ENCODE measurements at regions not wholly inside any gene's neighbourhood (a gene's known extent, or its start where the extent isn't known, plus 50 kb on each side); places are given as distances from the start of the nearest gene placed in this dataset.

GRCh38 chr10:30778769-30779168, 149.2 kb upstream of the LYZL2 start:
- Histone ChIP-seq H3K9me3 (peaks cover 0 to 3% (median 0%) of the 10 kb centered on the region in 4 donors), H3K27ac (no peak overlapping the region), H3K4me3 (no peak overlapping the region), H3K36me3 (no peaks in the 10 kb centered on the region), H3K27me3 (no peaks in the 10 kb centered on the region), H3K4me1 (peaks cover 0 to 43% (median 36%) of the 10 kb centered on the region in 4 donors)
- 0 to 49% methylated on average over 1 of the region's 1 CpG for WGBS, 2 donors
- DNase-seq = no peak
- intact Hi-C loops (cut with DNase I) = no loop called here
- no peak for TF ChIP-seq EP300 (IDR thresholded peaks at IDR 0.05)
- TF ChIP-seq POLR2AphosphoS5 (IDR thresholded peaks at IDR 0.05) = no peak
- TF ChIP-seq CTCF (IDR thresholded peaks at IDR 0.05) = no peak
- TF ChIP-seq POLR2A (IDR thresholded peaks at IDR 0.05) = no peak

- H3K9me3 ChIP-seq = peaks cover 0 to 4% (median 2%) of the 10 kb centered on the region in 4 donors
- DNase-seq = peak; percentile 81
- no peaks in the 10 kb centered on the region for H3K27me3 ChIP-seq
- peak overlapping the region; percentile 11 to 81 (median 46) for H3K27ac ChIP-seq
- H3K36me3 ChIP-seq = no peaks in the 10 kb centered on the region
- H3K4me1 ChIP-seq = peaks cover 0 to 21% (median 17%) of the 10 kb centered on the region in 4 donors
- no peak for TF ChIP-seq POLR2A (IDR thresholded peaks at IDR 0.05)
- peak in 2 of 4 donors; percentile 11 to 19 for TF ChIP-seq EP300 (IDR thresholded peaks at IDR 0.05)
- no peak for TF ChIP-seq CTCF (IDR thresholded peaks at IDR 0.05)
- TF ChIP-seq POLR2AphosphoS5 (IDR thresholded peaks at IDR 0.05) = peak in 3 of 4 donors; percentile 37 to 54 (median 46)
- intact Hi-C loops (cut with DNase I) = no loop called here
- 67 to 76% methylated on average over 10 of the region's 10 CpGs for WGBS, 2 donors
- H3K4me3 ChIP-seq = no peak overlapping the region
Measured at GRCh38 chr10:30775779-30776591, 146.4 kb upstream of the LYZL2 start.

GRCh38 chr10:30774261-30774660, 144.7 kb upstream of the LYZL2 start:
- Histone ChIP-seq H3K9me3 (peaks cover 3 to 17% (median 11%) of the 10 kb centered on the region in 4 donors), H3K4me1 (peaks cover 0 to 21% (median 17%) of the 10 kb centered on the region in 4 donors), H3K27me3 (no peaks in the 10 kb centered on the region), H3K4me3 (no peak overlapping the region), H3K36me3 (no peaks in the 10 kb centered on the region), H3K27ac (no peak overlapping the region)
- intact Hi-C loops (cut with DNase I) = loop anchor here (5.0 kb wide), 1 partner anchor 42 kb away; no protein-coding TSS in a partner anchor
- DNase-seq = no peak
- TF ChIP-seq POLR2AphosphoS5 (IDR thresholded peaks at IDR 0.05) (no peak), EP300 (IDR thresholded peaks at IDR 0.05) (no peak), POLR2A (IDR thresholded peaks at IDR 0.05) (no peak), CTCF (IDR thresholded peaks at IDR 0.05) (no peak)
- WGBS, 2 donors = 87 to 95% methylated on average over 10 of the region's 10 CpGs

- DNase-seq = no peak
- Histone ChIP-seq H3K9me3 (peaks cover 3 to 19% (median 11%) of the 10 kb centered on the region in 4 donors), H3K4me3 (no peak overlapping the region), H3K27ac (no peak overlapping the region), H3K36me3 (no peaks in the 10 kb centered on the region), H3K4me1 (peaks cover 0 to 21% (median 17%) of the 10 kb centered on the region in 4 donors), H3K27me3 (no peaks in the 10 kb centered on the region)
- WGBS, 2 donors = 92 to 96% methylated on average over 1 of the region's 1 CpG
- intact Hi-C loops (cut with DNase I) = loop anchor here (5.0 kb wide), 1 partner anchor 41 kb away; no protein-coding TSS in a partner anchor
- TF ChIP-seq EP300 (IDR thresholded peaks at IDR 0.05) (no peak), POLR2AphosphoS5 (IDR thresholded peaks at IDR 0.05) (no peak), CTCF (IDR thresholded peaks at IDR 0.05) (no peak), POLR2A (IDR thresholded peaks at IDR 0.05) (no peak)
Measured at GRCh38 chr10:30773501-30773900, 143.9 kb upstream of the LYZL2 start.

All from sigmoid colon (tissue), 6 donors.